Fibroblast of peridontal ligament (primary cell): ENCODE measurements at regions not wholly inside any gene's neighbourhood (a gene's known extent, or its start where the extent isn't known, plus 50 kb on each side); places are given as distances from the start of the nearest gene placed in this dataset.
"Not testable (repeated sequence)": the region's sequence is repeated elsewhere in the genome, so short reads cannot be mapped to it uniquely, and the experiment has no call there.

ENCODE experiments used
- DNase-seq: peaks from one replicate; pipeline ENCODE4 v3.0.0-alpha.2; 2010; ENCODE audit errors: extremely low read depth

GRCh38 chrX:44096666-44097065 is 123.5 kb upstream of the NDP start:
- DNase-seq: no peak

- no peak for DNase-seq
Observed at GRCh38 chrX:44094821-44095530, 121.8 kb upstream of the NDP start.

- no peak for DNase-seq
Observed at GRCh38 chrX:44093431-44093830, 120.2 kb upstream of the NDP start.

GRCh38 chrX:44092778-44093177 is 119.6 kb upstream of the NDP start:
- DNase-seq: no peak

GRCh38 chrX:44088510-44089144 is 115.4 kb upstream of the NDP start:
- no peak for DNase-seq

GRCh38 chrX:44085209-44085608 is 112.0 kb upstream of the NDP start:
- DNase-seq: peak; percentile 7

- DNase-seq: no peak
Observed at GRCh38 chrX:44082829-44083228, 109.6 kb upstream of the NDP start.

GRCh38 chrX:44080083-44080482 is 106.9 kb upstream of the NDP start:
- no peak for DNase-seq

- peak; percentile 3 for DNase-seq
Observed at GRCh38 chrX:44072631-44073030, 99.4 kb upstream of the NDP start.

GRCh38 chrX:44071847-44072551 is 98.8 kb upstream of the NDP start:
- peak; percentile 68 for DNase-seq

- peak; percentile 19 for DNase-seq
Observed at GRCh38 chrX:44071070-44071645, 98.0 kb upstream of the NDP start.

- DNase-seq: no peak
Observed at GRCh38 chrX:44068043-44068442, 94.9 kb upstream of the NDP start.

GRCh38 chrX:44063606-44064005 is 90.4 kb upstream of the NDP start:
- no peak for DNase-seq

- DNase-seq: no peak
Observed at GRCh38 chrX:44062840-44063239, 89.7 kb upstream of the NDP start.

- DNase-seq: peak; percentile 11
Observed at GRCh38 chrX:44061968-44062614, 88.9 kb upstream of the NDP start.

- no peak for DNase-seq
Observed at GRCh38 chrX:44060221-44060620, 87.0 kb upstream of the NDP start.

GRCh38 chrX:44058339-44058738 is 85.1 kb upstream of the NDP start:
- DNase-seq: no peak

GRCh38 chrX:44055638-44056037 is 82.4 kb upstream of the NDP start:
- no peak for DNase-seq

- no peak for DNase-seq
Observed at GRCh38 chrX:44054863-44055601, 81.8 kb upstream of the NDP start.

GRCh38 chrX:44045106-44045505 is 71.9 kb upstream of the NDP start:
- not testable (repeated sequence) for DNase-seq

- DNase-seq: no peak
Observed at GRCh38 chrX:44043496-44043895, 70.3 kb upstream of the NDP start.
